Endothelial cell (in vitro differentiated cells): ENCODE measurements at regions not wholly inside any gene's neighbourhood (a gene's known extent, or its start where the extent isn't known, plus 50 kb on each side); places are given as distances from the start of the nearest gene placed in this dataset.

ENCODE experiments used
- DNase-seq: peaks from one replicate; pipeline ENCODE4 v3.0.0; 2021; ENCODE audit warnings: low spot score
- H3K27ac Mint-ChIP-seq: one replicate; pipeline ENCODE4 v1.8.0; 2021; ENCODE audit warnings: mixed read lengths, inconsistent platforms; ENCODE audit not compliant: unreplicated experiment
- H3K27me3 Mint-ChIP-seq: one replicate; pipeline ENCODE4 v1.8.0; 2021; ENCODE audit warnings: mild to moderate bottlenecking, moderate library complexity, mixed read lengths, inconsistent platforms; ENCODE audit not compliant: unreplicated experiment
- H3K36me3 Mint-ChIP-seq: one replicate; pipeline ENCODE4 v1.8.0; 2021; ENCODE audit warnings: mild to moderate bottlenecking, low read depth, mixed read lengths, inconsistent platforms; ENCODE audit not compliant: unreplicated experiment
- H3K4me1 Mint-ChIP-seq: one replicate; pipeline ENCODE4 v1.8.0; 2021; ENCODE audit warnings: mild to moderate bottlenecking, mixed read lengths, inconsistent platforms; ENCODE audit not compliant: unreplicated experiment
- H3K4me3 Mint-ChIP-seq: one replicate; pipeline ENCODE4 v1.8.0; 2021; ENCODE audit warnings: mild to moderate bottlenecking, mixed read lengths, inconsistent platforms; ENCODE audit not compliant: unreplicated experiment
- H3K9me3 Mint-ChIP-seq: one replicate; pipeline ENCODE4 v1.8.0; 2021; ENCODE audit warnings: mixed read lengths, inconsistent platforms; ENCODE audit not compliant: unreplicated experiment
- TF ChIP-seq, protein P1 (sequence below): fragments of 200-600 bp; sonication (generic); IDR thresholded peaks from one replicate; pipeline ENCODE4 v1.5.0; 2021; ENCODE audit warnings: antibody characterized with exemption; ENCODE audit not compliant: unreplicated experiment

DNA sequence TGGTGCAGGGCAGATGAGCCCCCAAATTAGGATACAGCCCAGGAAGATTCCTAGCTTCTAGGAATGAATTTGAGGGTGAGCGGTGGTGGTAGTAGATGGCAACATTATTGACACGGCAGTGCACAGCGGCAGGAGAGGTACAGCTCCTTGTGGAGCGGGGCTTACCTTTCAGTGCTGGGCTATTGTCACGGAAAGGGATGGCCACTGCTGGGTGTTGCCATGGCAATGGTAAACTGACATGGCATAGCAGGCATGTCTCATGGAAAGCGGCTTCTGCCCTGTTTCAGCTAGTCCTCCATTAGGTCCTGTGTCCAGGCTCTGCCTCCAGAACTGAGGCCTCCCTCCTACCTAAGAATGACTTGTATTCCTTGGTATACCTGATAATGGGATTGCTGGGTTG lies 81.8 kb upstream of the WDR1 start:
- no peak overlapping the region for H3K4me3 Mint-ChIP-seq
- no peaks in the 10 kb centered on the region for H3K4me1 Mint-ChIP-seq
- TF ChIP-seq, protein P1, sequence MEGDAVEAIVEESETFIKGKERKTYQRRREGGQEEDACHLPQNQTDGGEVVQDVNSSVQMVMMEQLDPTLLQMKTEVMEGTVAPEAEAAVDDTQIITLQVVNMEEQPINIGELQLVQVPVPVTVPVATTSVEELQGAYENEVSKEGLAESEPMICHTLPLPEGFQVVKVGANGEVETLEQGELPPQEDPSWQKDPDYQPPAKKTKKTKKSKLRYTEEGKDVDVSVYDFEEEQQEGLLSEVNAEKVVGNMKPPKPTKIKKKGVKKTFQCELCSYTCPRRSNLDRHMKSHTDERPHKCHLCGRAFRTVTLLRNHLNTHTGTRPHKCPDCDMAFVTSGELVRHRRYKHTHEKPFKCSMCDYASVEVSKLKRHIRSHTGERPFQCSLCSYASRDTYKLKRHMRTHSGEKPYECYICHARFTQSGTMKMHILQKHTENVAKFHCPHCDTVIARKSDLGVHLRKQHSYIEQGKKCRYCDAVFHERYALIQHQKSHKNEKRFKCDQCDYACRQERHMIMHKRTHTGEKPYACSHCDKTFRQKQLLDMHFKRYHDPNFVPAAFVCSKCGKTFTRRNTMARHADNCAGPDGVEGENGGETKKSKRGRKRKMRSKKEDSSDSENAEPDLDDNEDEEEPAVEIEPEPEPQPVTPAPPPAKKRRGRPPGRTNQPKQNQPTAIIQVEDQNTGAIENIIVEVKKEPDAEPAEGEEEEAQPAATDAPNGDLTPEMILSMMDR: no peak
- H3K9me3 Mint-ChIP-seq: no peaks in the 10 kb centered on the region
- no peak for DNase-seq
- no peaks in the 10 kb centered on the region for H3K36me3 Mint-ChIP-seq
- peaks cover 3% of the 10 kb centered on the region for H3K27me3 Mint-ChIP-seq
- no peak overlapping the region for H3K27ac Mint-ChIP-seq

DNA sequence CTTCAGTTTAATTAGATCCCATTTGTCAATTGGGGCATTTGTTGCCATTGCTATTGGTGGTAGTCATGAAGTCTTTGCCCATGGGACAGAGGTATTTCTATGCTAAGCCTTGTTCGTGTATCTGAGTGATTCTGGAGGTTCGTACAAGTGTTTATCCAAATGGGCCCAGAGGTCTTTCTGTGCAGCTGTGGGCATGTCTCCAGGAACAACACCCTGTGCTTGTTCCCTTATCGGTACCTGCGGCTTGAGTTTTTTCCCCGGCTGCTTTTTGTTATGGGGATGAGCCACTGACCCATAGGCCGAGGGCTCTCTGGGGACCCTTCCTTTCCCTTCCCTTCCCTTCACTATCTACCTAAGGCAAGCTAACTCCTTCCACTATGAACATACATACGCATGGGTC lies 81.4 kb upstream of the WDR1 start:
- H3K27me3 Mint-ChIP-seq: peaks cover 3% of the 10 kb centered on the region
- H3K27ac Mint-ChIP-seq: no peak overlapping the region
- no peaks in the 10 kb centered on the region for H3K9me3 Mint-ChIP-seq
- no peak for DNase-seq
- H3K36me3 Mint-ChIP-seq: no peaks in the 10 kb centered on the region
- no peaks in the 10 kb centered on the region for H3K4me1 Mint-ChIP-seq
- no peak overlapping the region for H3K4me3 Mint-ChIP-seq
- TF ChIP-seq, protein P1: no peak

GRCh38 chr4:10196191-10196590 lies 79.6 kb upstream of the WDR1 start:
- Mint-ChIP-seq H3K4me3 (no peak overlapping the region), H3K4me1 (no peaks in the 10 kb centered on the region), H3K27me3 (peaks cover 3% of the 10 kb centered on the region), H3K36me3 (no peaks in the 10 kb centered on the region), H3K27ac (no peak overlapping the region), H3K9me3 (no peaks in the 10 kb centered on the region)
- TF ChIP-seq, protein P1: no peak
- no peak for DNase-seq

GRCh38 chr4:10192331-10192730 lies 75.7 kb upstream of the WDR1 start:
- no peaks in the 10 kb centered on the region for H3K9me3 Mint-ChIP-seq

GRCh38 chr4:10188400-10189004 lies 71.9 kb upstream of the WDR1 start:
- no peak overlapping the region for H3K4me3 Mint-ChIP-seq
- no peak overlapping the region for H3K27ac Mint-ChIP-seq
- TF ChIP-seq, protein P1: no peak
- no peaks in the 10 kb centered on the region for H3K9me3 Mint-ChIP-seq
- H3K4me1 Mint-ChIP-seq: no peaks in the 10 kb centered on the region
- DNase-seq: no peak
- no peaks in the 10 kb centered on the region for H3K27me3 Mint-ChIP-seq
- no peaks in the 10 kb centered on the region for H3K36me3 Mint-ChIP-seq

More at GRCh38 chr4:10192331-10192730, 75.7 kb upstream of the WDR1 start:
- Mint-ChIP-seq H3K27me3 (no peaks in the 10 kb centered on the region), H3K27ac (no peak overlapping the region), H3K4me1 (no peaks in the 10 kb centered on the region), H3K4me3 (no peak overlapping the region), H3K36me3 (no peaks in the 10 kb centered on the region)
- TF ChIP-seq, protein P1: no peak
- DNase-seq: no peak
